HG02678 (cell line): ENCODE measurements at regions not wholly inside any gene's neighbourhood (a gene's known extent, or its start where the extent isn't known, plus 50 kb on each side); places are given as distances from the start of the nearest gene placed in this dataset.

Source experiments
- ATAC-seq: cut with Tn5 transposase; IDR thresholded peaks from one replicate; pipeline ENCODE4 v1.9.1; 2021; ENCODE audit warnings: mild to moderate bottlenecking, moderate library complexity; ENCODE audit not compliant: unreplicated experiment

DNA sequence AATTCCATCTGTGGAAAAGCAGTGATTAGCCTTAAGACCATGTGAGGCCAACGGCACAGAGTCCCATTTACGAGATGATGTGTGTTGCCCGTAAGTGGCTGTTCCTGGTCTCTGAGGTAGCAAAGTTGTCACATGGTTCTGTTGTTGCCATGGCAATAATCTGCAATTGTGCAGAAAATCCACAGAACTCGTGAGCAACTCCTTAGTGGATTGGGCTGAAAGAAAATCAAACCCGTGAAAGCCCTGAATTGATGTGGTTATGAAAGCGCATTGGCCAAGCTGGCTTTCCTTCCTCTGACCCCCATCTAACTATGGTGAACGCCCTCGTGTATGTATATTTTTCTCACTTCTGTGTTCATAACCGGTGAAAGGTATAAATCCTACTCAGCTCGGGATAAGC, 614.7 kb downstream of the EBF1 start:
- no peak for ATAC-seq

DNA sequence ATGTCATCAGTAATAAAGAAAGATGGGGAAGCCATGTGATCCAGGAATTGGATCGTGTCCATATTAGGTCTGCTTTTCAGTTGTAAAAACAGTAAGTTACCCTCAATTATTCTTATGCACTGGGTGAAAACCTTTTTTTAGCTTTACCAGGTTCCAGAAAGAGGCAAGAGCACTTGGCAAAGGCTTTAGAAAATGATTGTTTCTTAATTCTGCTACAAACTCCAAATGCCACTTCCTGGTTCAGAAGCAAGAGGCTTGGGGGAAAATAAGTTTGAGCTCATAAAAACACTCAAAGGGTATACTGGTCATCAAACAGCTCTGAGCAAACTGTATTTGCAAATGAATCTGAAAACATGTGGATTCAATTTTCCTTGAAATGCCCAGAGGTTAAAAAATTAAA, 615.6 kb downstream of the EBF1 start:
- ATAC-seq, result no peak

DNA sequence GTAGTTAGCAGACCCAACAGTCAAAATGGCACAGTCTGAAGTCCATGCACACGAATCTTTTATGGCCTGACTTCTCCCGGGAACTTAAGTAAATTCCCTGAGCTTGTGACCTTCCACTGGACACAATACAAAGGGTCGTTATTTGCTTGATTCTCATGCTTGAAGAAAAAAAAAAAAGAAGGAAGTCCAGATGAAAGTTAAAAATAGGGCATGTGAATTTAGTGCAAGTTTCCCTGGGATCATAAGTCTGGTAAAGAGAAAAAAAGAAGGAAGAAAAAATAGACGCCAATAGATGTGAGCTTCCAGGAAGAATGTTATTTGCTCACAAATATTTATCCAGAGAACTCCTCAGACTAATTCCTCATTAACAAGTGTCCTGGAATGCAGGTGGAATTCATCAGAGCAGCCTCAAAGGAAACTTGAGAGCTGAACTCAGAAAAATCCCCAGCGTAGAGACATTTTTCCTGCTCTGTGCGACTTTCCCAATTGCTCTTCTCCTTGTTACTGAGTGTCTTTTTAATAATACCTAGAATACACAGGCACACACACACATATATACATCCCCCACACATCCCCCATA, 616.3 kb downstream of the EBF1 start:
- no peak for ATAC-seq

DNA sequence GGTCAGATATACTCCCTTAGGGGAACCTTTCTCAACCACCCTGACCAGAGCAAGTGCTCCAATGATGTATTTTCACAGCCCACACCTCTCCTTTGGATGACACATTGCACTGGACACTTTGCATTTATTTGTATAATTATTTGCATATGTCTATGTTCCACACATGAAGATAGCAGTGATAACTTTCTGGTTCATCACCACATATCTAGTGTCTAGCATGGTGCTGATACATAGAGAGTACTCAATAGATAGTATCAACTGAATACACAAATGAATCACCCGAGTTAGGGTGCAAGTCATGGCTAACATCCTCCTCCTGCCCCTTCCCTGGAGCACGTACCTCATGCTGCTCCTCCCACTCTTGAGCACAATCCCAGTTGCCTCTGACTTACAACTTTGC, 617.6 kb downstream of the EBF1 start:
- ATAC-seq, result no peak

DNA sequence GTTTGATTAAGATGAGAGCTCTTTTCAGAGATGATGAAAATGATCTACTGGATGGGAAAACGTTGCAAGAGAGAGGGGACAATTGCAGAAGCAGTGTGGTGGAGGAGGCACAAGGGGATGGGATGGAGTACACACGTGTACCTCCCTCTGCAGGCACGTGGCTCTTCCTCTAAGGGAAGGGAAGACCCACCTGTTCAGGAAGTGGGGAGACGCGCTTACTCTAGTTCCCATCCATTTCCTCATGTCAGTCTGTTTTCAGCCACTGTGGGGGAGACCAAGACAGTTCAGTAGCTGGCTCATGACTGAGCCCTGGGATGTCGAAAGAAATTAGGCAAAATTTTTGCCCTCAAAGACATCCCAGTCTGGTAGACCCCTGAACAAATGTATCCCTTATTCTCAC, 619.2 kb upstream of the CLINT1 start:
- ATAC-seq, result no peak

DNA sequence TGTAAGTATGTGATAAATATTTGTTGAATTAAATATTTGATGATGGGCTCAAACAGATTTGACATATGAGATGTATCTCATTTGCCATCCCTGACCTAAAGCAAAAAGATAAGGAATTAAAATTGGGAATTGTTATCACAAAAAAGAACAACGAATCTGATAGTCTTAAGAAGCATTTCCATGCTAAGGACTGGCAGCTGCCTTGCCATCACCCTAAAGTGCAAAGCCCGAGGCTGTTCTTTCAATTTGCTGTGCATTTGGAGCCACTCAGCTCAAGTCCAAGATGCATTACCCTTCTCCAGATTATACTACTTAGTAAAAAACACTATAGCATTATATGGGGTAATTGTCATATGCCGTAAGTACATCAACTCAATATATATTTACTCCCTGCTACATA, 618.3 kb upstream of the CLINT1 start:
- ATAC-seq, result no peak

DNA sequence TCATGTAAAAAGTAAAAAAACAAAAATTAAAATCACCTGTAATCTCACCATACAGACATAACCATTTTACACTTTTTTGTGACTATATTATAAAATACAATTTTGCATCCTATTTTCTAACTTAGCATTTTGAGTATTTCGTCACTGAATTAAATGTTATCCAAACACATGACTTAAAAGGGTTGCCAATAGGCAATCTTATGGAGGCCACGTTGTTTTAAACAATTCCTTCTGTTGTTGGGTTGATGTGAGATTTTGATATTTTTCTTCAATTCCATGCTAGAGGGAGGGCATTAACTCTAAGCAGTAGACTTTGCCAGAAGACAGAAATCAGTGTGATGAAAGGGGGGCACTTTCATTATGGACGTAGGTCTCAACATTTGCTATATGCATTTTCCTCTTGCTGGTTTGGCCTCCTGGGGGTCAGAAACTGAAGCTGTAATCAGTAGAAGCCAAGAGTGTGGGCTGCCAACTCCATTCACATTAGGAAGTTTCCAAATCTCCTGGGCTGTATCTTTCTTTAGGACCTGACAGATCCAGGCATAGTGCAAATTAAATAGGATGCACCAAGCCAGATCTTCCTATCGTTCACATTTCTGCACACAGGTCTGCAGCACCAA, 614.2 kb upstream of the CLINT1 start:
- no peak for ATAC-seq

DNA sequence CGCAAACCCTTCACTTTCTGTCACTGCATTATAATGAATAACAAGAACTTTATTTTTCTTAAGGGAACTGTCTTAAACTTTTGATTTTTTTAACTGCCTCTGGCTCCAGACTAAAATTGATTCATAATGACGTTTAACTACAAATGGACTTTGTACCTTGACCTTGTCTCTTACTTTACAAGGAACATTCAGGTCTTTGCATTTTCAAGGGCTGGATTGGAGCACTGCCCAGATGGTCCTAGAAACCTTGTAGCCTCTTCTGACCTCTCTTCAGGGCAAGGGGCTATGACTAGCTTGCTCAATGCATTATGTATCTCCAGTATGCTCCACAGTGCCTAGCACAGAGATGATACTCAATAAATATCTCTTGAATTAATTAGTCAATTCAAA, 612.6 kb upstream of the CLINT1 start:
- ATAC-seq, result no peak

DNA sequence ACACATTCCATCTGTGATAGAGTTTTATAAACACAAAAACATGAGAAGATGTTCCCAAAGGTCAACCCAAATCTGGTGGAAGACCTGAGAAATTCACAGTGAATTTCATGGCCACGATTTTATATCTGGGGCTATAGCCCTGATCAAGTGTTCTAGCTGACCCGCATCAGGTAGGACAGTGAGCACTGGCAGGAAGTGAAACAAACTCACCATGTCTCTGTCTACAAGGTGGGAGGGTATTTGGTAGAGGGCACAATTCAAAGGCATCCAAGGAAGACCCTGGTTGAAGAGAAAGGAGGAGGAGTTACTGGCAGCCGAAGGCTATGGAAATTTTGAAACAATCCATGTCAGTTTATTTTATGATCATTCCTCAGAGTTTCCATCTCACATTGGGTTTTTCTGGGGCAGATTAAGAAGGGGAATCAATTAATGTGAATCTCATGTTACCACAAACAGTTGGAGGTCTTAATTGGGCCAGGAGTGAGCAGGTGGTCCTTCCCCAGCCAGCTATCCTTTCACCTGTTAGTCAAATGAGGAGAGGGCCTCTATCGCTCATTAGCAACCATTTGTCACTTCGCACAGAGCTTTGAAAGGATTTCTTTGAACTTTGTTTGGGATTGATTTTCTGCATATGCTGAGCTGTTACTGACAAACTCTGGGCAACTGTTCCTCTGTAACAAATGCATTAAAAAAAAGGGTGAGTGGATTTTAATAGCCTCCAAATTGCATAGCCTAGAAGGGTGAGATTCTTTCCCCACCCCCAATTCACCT, 612.0 kb upstream of the CLINT1 start:
- ATAC-seq, result no peak

DNA sequence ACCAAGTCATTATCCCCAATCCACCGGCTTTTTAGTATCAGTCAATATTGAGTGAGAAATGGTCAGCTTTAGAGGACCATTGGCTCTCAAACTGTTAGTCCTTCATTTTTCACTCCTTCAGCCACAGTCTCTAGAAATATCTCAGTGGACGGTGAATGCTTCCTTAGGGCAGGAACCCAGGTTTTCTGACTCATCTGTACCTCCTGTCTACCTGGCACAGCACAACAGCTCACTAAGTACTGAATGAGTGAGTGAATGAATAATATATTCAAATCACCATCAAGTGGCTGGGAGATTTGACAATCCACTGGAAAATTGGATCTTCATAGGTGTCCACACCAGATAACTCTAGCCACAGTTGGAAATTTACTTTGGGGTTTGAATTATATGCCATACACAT, 609.5 kb upstream of the CLINT1 start:
- no peak for ATAC-seq

DNA sequence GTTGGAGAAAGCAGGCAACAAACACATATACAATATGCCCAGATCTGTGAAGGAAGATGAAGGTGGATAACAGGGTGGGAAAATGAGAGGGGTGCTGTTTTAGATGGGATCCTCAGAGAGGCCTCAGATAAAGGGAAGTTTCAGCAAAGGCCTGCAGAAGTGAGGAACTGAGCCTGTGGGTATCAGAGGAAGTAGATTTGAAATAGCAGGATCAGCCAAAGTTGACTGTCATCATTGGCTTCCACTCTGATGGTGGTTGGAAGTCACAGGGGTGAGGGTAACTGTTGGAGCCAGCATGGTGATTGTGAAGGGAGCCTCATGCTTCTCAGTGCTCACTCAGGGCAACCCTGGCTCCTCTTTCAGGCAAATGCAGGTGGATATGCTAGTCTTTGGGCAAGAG, 607.2 kb upstream of the CLINT1 start:
- ATAC-seq, result no peak

DNA sequence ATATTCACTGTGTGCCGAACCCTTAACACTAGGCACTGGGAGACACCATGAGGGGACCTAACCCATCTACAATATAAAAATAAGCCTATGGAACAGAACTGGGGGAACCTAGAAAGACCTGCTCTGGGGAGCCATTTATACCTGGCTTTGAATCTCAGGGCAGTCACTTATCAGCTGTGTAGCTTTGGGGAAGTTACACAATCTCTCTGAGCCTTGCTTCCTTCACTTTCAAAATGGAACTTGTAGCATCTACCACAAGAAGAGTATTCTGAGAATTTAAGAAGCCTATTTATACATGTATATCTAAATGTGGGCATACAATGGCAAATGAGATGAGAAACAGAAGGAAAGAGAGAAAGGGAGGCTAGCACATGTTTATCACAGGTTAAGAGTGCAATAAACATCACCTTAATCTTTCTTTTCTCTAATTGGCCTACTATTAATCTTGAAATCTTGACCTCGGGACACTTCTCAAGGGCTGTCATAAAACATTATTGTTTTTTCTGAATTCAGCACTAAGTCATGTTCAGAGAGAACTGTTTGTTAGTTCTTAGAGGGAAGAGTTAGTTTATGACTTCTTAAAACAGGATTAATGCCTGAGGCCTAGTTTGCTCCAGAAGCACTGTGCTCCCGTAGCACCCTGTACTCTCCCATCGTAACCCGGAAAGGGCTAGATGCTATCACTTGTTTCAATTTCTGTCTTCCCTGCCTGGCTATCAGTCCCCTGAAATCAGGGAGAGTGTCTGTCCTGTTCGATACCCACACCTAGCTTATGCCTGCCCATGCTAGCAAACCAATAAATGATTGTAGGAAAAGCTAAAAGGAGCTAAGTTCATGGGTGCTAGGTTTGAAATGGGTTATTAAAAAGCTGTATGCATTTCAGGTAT, 606.4 kb upstream of the CLINT1 start:
- no peak for ATAC-seq

DNA sequence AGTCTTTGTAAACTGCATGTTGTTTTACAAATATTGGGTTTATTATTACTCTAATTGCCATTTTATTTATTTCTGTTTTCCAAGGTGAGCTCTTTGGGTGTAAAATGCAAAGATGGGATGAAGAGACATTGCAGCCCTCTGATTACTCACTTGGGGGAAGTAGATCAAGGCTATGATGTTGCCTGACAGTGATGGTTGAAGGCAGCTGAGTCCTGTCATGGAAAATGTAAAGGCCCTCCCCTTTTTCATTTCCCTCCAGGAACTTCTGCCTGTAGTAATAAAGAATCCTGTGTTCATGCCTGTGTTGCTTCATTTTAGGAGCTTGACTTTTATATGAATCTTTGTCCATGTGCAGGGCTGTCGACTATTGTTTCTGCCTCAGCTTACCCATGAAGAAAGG, 605.4 kb upstream of the CLINT1 start:
- no peak for ATAC-seq

DNA sequence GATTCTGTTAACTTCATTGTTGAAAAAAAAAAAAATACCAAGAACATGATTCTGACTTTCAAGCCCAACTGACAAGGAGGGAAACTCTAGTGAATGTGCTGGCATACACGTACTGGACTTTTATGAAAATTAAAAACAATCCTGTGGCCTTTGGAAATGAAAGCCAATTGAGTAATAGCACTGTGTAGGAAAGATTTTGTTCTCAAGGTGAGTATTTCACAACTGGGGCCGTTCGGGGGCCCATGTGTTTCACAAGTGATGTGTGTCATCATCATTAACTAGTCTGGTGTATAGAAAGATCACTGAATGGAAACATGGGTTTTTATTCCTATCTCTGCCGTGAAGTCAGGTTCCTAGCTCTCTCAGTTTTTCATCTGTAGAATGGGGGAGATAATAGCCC, 605.0 kb upstream of the CLINT1 start:
- ATAC-seq, result no peak

DNA sequence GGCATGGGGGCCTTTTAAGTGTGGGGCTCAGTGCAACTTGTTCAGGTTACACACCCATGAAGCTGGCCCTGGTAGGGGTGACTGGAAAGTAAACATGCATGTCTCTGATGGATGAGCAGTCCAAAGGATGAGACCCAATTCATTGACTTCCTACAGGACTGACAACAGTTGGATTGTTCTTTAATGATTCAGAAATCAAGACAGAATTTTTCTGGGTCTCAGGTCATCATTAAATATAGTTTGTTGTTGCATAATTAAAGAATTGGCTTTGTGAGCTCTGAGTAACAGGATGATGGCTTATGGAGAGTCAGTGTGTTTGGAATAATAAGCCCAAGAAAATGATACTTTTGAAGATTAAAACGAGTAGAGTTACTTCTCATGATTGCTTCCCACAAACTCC, 604.2 kb upstream of the CLINT1 start:
- ATAC-seq, result no peak

DNA sequence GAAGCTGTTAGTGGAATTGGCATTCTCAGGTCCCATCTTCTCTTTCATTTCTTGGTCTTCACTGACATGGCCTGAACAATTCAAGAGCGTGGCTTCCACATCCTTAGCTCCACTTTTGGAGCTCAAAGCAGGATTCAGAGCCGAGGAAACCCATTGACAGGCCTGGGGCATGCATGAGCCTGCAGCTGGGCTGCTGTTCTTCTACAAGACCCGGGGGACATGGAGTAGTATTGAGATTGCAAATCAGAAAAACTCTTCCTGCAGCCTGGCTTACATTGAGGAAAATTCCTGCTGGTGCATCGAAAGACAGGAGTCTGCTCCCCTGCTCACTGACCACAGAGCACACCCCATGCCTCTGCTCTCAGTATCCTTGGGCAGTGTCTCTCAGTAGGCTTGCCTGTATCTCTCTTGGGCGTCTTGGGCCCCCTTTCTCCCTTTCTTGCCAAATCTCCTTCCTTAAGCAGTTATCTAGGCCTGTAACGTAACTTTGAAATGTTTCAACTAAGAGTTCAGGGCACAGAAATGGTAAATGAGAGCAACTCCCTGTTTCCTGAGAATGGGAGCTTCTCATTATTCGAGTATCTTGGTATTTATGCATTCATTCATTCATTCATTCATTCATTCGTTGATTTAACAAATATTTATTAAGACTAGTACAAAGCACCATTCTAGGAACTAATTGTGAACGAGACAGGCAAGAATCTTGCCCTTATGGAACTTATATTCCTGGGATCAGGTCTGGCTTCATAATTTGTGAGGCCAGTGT, 603.6 kb upstream of the CLINT1 start:
- ATAC-seq, result no peak

DNA sequence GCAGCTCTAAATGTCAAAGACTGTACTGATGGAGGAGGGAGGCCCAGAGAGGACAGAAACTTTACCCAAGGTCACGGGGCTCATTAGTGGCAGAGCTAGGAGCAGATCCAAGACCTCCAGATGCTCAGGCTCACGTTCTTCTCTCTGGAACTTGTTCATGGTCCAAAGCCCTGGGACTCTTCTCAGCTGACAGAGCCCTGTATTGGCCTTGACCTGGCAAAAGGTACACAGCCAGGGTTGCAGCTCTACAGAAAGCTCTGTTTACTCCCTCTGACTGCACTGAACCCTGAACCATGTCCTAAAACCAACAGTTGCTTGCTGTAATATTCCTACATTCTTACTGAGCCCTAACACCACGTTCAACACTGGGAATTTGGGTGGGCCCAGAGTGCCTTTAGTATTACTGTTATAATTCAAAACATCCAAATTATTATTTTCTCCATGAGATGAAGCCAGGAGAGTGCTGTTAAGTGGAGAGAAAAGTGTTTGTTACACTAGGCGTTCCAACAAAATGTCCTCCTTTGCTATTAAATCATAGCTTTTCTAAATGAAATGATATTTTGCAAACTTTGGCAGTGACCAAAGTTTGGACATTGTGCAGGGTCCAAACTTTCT, 602.4 kb upstream of the CLINT1 start:
- no peak for ATAC-seq

DNA sequence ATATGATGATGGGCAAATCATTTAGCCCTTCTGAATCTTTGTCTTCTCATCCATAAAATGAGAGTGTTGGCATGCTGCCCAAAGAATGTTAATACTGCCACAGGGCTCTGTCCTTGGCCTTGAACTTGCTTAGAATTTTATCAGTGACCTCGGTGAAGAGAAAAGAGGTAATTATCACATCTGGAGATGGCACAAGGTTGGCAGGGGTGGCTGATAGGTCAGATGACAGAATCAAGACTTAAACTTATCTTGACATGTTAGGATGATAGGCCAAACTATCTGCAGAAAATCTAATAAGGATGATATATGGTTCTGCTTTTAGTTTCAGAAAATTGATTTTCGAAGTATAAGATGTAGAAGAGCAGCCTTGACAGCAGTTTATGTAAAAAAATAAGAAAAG, 599.1 kb upstream of the CLINT1 start:
- no peak for ATAC-seq

DNA sequence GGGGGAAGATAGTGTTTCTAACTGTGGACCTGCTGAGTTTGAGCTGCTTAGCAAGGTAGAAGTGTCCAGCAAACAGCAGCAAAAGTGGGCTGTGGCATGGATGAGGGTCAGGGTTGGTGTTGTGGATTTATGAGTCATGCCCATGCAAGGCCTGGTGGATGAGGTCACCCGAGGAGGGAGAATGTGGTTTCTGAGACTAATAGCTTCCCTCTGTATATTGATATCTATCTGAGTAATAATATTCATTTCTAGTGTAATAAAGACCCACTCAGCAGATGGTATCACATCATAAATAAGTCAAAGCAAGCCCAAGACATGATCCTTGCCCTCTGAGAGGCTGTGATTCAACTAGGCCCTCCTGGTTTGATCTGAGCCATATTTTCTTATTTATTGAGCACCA, 597.8 kb upstream of the CLINT1 start:
- ATAC-seq, result no peak

DNA sequence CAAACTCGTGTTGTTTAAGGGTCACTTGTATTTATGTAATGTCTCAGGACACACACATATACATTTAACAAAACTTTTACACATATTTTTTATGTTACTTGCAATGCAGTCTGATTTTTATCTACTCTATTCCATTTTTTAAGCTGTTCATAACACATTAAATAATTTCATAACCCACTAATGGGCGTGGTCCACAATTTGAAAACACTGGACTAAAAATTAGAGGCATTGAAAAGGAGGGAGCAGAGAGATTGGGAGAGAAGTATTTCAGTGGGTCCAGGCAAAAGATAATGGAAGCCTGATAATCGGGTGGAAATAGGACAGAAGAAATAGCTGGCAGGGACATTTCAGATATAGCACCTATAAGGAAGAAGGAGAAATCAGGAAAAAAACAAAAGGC, 597.3 kb upstream of the CLINT1 start:
- ATAC-seq, result no peak
